ENCODE measurements at regions not wholly inside any gene's neighbourhood (a gene's known extent, or its start where the extent isn't known, plus 50 kb on each side); places are given as distances from the start of the nearest gene placed in this dataset.

DNA sequence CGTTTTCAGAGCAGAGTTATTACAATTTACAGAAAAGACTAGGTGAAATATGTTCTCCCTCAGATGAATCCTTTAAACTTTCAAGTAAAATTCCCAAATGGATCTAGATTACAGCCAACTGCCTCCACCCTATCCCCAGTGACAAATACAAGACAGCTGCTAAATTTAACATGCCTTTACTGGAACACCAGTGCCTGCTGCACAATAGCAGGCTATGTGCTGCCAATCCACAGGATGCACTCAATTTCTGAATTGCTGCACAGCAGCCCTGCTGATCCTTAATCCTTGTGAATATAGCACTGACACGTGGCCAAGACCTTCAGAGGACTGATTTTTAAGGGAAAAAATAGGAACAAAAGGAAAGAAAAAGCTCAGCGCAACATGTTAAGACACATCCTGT lies 128.9 kb downstream of the CCER1 start:
- no TSS peak for BruUV-seq (replicated peaks)
- FAIRE-seq (no peak), DNase-seq (ENCODE audit: low read depth, low spot score) (no peak)
- intact Hi-C loops (cut with micrococcal nuclease): no loop called here
- Histone ChIP-seq H3K4me2 (ENCODE audit: insufficient read depth, low read length) (no peak overlapping the region), H4K20me1 (replicated peaks; ENCODE audit: control insufficient read depth, extremely low read depth, insufficient read depth, low read length) (no peaks in the 10 kb centered on the region), H3K36me3 (ENCODE audit: control insufficient read depth in 2 of 2, extremely low read depth in 1 of 2, insufficient read depth in 2 of 2, low read length in 2 of 2) (no peaks in the 10 kb centered on the region), H2AFZ (ENCODE audit: low read depth, low read length) (no peak overlapping the region), H3K27ac (ENCODE audit: insufficient read depth, low read depth, low read length) (no peak overlapping the region), H3K9me1 (replicated peaks; ENCODE audit: control insufficient read depth, extremely low read depth, insufficient read depth, low read length) (no peaks in the 10 kb centered on the region), H3K27me3 (ENCODE audit: control insufficient read depth in 2 of 2, insufficient read depth in 2 of 2, low read length in 2 of 2) (no peaks in the 10 kb centered on the region), H3K79me2 (ENCODE audit: control insufficient read depth, insufficient read depth, low read length) (no peaks in the 10 kb centered on the region), H3K9ac (replicated peaks; ENCODE audit: extremely low read depth, insufficient read depth, low read length) (no peak overlapping the region), H3K4me3 (replicated peaks in 1 of 3; ENCODE audit: insufficient read depth in 1 of 3, low read depth in 1 of 3, low read length in 3 of 3) (no peak overlapping the region), H3K4me1 (ENCODE audit: control insufficient read depth, extremely low read depth, insufficient read depth, low read length) (no peaks in the 10 kb centered on the region), H3K9me3 (replicated peaks; ENCODE audit: control insufficient read depth, insufficient read depth, low read length) (no peaks in the 10 kb centered on the region)
- POLR2A ChIA-PET: no interaction called here
- CTCF ChIA-PET: interaction anchor here (1.2 kb wide), 1 partner anchor 28 kb away, joined by 3 read pairs; no protein-coding TSS in a partner anchor
- dilution Hi-C loops (cut with MboI; ENCODE audit: extremely low pct_ligation_motif_present, low sequenced_read_pairs): no loop called here
- no peak for TF ChIP-seq JUN (IDR thresholded peaks at IDR 0.05; ENCODE audit: borderline replicate concordance, insufficient read depth, insufficient read length, low read depth)
- no peak for TF ChIP-seq POLR2AphosphoS5 (IDR thresholded peaks at IDR 0.05; ENCODE audit: insufficient read depth, low read depth, low read length)
- TF ChIP-seq MYC (IDR thresholded peaks at IDR 0.05; ENCODE audit: low read depth, low read length): no peak
- TF ChIP-seq GATA2 (IDR thresholded peaks at IDR 0.05; ENCODE audit: insufficient read depth, insufficient read length, low read depth, low read length): no peak
- no peak for TF ChIP-seq EZH2 (IDR thresholded peaks at IDR 0.05; ENCODE audit: borderline replicate concordance, low read depth, low read length, severe bottlenecking)
- TF ChIP-seq, protein P1, sequence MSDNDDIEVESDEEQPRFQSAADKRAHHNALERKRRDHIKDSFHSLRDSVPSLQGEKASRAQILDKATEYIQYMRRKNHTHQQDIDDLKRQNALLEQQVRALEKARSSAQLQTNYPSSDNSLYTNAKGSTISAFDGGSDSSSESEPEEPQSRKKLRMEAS (IDR thresholded peaks at IDR 0.05; ENCODE audit: insufficient read depth, insufficient read length): no peak

DNA sequence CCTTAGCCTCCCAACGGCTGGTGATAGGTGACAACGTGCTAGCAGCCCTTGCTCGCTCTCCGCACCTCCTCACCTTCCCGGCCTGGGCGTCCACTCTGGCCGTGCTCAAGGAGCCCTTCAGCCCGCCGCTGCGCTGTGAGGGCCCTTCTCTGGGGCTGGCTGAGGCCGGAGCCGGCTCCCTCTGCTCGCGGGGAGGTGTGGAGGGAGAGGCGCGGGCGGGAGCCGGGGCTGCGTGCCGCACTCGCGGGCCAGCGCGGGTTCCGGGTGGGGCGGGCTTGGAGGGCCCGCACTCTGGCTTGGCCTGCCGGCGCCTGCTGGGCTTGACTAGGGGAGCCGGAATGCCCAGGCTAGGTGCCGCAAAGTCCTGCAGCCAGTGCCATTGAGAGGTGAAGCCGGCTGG lies 131.1 kb downstream of the CCER1 start:
- POLR2A ChIA-PET: no interaction called here
- H3K79me2 ChIP-seq (ENCODE audit: control insufficient read depth, insufficient read depth, low read length): no peaks in the 10 kb centered on the region
- CTCF ChIA-PET: interaction anchor here (2.6 to 2.8 kb wide), 2 partner anchors 10 to 30 kb away, joined by 9 read pairs; no protein-coding TSS in a partner anchor
- intact Hi-C loops (cut with micrococcal nuclease): no loop called here
- no peak for FAIRE-seq
- no peak overlapping the region for H3K4me2 ChIP-seq (ENCODE audit: insufficient read depth, low read length)
- H3K9me1 ChIP-seq (replicated peaks; ENCODE audit: control insufficient read depth, extremely low read depth, insufficient read depth, low read length): no peaks in the 10 kb centered on the region
- no peaks in the 10 kb centered on the region for H3K27me3 ChIP-seq (ENCODE audit: control insufficient read depth in 2 of 2, insufficient read depth in 2 of 2, low read length in 2 of 2)
- H2AFZ ChIP-seq (ENCODE audit: low read depth, low read length): no peak overlapping the region
- dilution Hi-C loops (cut with MboI; ENCODE audit: extremely low pct_ligation_motif_present, low sequenced_read_pairs): no loop called here
- H4K20me1 ChIP-seq (replicated peaks; ENCODE audit: control insufficient read depth, extremely low read depth, insufficient read depth, low read length): no peaks in the 10 kb centered on the region
- H3K9me3 ChIP-seq (replicated peaks; ENCODE audit: control insufficient read depth, insufficient read depth, low read length): no peaks in the 10 kb centered on the region
- no peaks in the 10 kb centered on the region for H3K36me3 ChIP-seq (ENCODE audit: control insufficient read depth in 2 of 2, extremely low read depth in 1 of 2, insufficient read depth in 2 of 2, low read length in 2 of 2)
- TF ChIP-seq, protein P1 (IDR thresholded peaks at IDR 0.05; ENCODE audit: insufficient read depth, insufficient read length): no peak
- TF ChIP-seq JUN (IDR thresholded peaks at IDR 0.05; ENCODE audit: borderline replicate concordance, insufficient read depth, insufficient read length, low read depth) (no peak), POLR2A (IDR thresholded peaks at IDR 0.05; ENCODE audit: low read depth, low read length) (no peak), GATA2 (IDR thresholded peaks at IDR 0.05; ENCODE audit: insufficient read depth, insufficient read length, low read depth, low read length) (no peak), EZH2 (IDR thresholded peaks at IDR 0.05; ENCODE audit: borderline replicate concordance, low read depth, low read length, severe bottlenecking) (no peak), MYC (IDR thresholded peaks at IDR 0.05; ENCODE audit: low read depth, low read length) (no peak), FOS (IDR thresholded peaks at IDR 0.05; ENCODE audit: borderline replicate concordance, insufficient read depth, low read length) (no peak), POLR2AphosphoS5 (IDR thresholded peaks at IDR 0.05; ENCODE audit: insufficient read depth, low read depth, low read length) (no peak)
- TF ChIP-seq, protein P2, sequence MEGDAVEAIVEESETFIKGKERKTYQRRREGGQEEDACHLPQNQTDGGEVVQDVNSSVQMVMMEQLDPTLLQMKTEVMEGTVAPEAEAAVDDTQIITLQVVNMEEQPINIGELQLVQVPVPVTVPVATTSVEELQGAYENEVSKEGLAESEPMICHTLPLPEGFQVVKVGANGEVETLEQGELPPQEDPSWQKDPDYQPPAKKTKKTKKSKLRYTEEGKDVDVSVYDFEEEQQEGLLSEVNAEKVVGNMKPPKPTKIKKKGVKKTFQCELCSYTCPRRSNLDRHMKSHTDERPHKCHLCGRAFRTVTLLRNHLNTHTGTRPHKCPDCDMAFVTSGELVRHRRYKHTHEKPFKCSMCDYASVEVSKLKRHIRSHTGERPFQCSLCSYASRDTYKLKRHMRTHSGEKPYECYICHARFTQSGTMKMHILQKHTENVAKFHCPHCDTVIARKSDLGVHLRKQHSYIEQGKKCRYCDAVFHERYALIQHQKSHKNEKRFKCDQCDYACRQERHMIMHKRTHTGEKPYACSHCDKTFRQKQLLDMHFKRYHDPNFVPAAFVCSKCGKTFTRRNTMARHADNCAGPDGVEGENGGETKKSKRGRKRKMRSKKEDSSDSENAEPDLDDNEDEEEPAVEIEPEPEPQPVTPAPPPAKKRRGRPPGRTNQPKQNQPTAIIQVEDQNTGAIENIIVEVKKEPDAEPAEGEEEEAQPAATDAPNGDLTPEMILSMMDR (IDR thresholded peaks at IDR 0.05; ENCODE audit: extremely low read depth in 1 of 2, insufficient read depth in 1 of 2, low read depth in 1 of 2, low read length in 2 of 2): no peak
- H3K4me3 ChIP-seq (replicated peaks in 1 of 3; ENCODE audit: insufficient read depth in 1 of 3, low read depth in 1 of 3, low read length in 3 of 3): no peak overlapping the region
- H3K4me1 ChIP-seq (ENCODE audit: control insufficient read depth, extremely low read depth, insufficient read depth, low read length): no peaks in the 10 kb centered on the region
- H3K27ac ChIP-seq (ENCODE audit: insufficient read depth, low read depth, low read length): no peak overlapping the region
- no TSS peak for BruUV-seq (replicated peaks)
- no peak overlapping the region for H3K9ac ChIP-seq (replicated peaks; ENCODE audit: extremely low read depth, insufficient read depth, low read length)
- no peak for DNase-seq (ENCODE audit: low read depth, low spot score)
